HEK293 (cell line): ENCODE measurements at regions not wholly inside any gene's neighbourhood (a gene's known extent, or its start where the extent isn't known, plus 50 kb on each side); places are given as distances from the start of the nearest gene placed in this dataset.

Experiments
- MYNN ChIP-seq: fragments of 450-650 bp; formaldehyde crosslinking; IDR thresholded peaks from 2 replicates; pipeline ENCODE4 v1.5.1; 2016; ENCODE audit warnings: missing biosample characterization, missing genetic modification characterization, borderline replicate concordance
- ZEB2 ChIP-seq: fragments of 450-650 bp; formaldehyde crosslinking; IDR thresholded peaks from 2 replicates; pipeline ENCODE4 v1.5.1; 2016; ENCODE audit warnings: missing biosample characterization, missing genetic modification characterization
- ZNF514 ChIP-seq: fragments of 450-650 bp; formaldehyde crosslinking; IDR thresholded peaks from 2 replicates; pipeline ENCODE4 v1.5.1; 2016; ENCODE audit warnings: missing biosample characterization, missing genetic modification characterization
- TF ChIP-seq, protein P1 (sequence below): fragments of 450-650 bp; formaldehyde crosslinking; IDR thresholded peaks from 2 replicates; pipeline ENCODE4 v1.5.1; 2016; ENCODE audit warnings: missing biosample characterization, missing genetic modification characterization

GRCh38 chr3:105944276-105944675, 75.5 kb upstream of the CBLB start:
- TF ChIP-seq, protein P1, sequence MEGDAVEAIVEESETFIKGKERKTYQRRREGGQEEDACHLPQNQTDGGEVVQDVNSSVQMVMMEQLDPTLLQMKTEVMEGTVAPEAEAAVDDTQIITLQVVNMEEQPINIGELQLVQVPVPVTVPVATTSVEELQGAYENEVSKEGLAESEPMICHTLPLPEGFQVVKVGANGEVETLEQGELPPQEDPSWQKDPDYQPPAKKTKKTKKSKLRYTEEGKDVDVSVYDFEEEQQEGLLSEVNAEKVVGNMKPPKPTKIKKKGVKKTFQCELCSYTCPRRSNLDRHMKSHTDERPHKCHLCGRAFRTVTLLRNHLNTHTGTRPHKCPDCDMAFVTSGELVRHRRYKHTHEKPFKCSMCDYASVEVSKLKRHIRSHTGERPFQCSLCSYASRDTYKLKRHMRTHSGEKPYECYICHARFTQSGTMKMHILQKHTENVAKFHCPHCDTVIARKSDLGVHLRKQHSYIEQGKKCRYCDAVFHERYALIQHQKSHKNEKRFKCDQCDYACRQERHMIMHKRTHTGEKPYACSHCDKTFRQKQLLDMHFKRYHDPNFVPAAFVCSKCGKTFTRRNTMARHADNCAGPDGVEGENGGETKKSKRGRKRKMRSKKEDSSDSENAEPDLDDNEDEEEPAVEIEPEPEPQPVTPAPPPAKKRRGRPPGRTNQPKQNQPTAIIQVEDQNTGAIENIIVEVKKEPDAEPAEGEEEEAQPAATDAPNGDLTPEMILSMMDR (tag by site-specific recombination) = no peak
- TF ChIP-seq MYNN (tag by site-specific recombination) = no peak
- no peak for TF ChIP-seq ZEB2 (tag by site-specific recombination)
- TF ChIP-seq ZNF514 (tag by site-specific recombination) = no peak
